NCI-H510A (cell line): ENCODE measurements at regions not wholly inside any gene's neighbourhood (a gene's known extent, or its start where the extent isn't known, plus 50 kb on each side); places are given as distances from the start of the nearest gene placed in this dataset.
"Not testable (repeated sequence)": the region's sequence is repeated elsewhere in the genome, so short reads cannot be mapped to it uniquely, and the experiment has no call there.

Experiments used
- DNase-seq: peaks from one replicate; lab custom pipeline; 2025; lab: John Stamatoyannopoulos, UW

- DNase-seq = no peak
Measured at GRCh38 chr2:193861557-193861956, 1666.8 kb upstream of the TMEFF2 start.

DNA sequence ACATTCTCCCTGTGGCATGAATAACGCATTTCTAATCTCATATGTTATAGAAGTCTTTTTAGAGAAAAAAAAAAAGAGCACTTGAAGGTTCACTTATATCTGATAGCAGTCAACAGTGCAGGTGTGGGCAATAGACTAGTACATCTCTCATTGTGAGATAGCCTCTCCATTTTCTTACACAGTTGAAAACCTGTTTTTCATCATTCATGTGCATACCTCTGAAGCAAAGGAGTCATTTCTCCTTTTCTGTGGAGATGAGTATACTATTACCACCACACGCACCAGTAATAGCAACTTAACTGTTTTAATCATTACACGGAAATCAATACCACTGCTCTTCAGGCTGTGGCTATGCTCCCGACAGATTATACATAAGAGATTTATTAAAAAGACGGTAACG lies 1653.3 kb upstream of the TMEFF2 start:
- DNase-seq = no peak

- no peak for DNase-seq
Measured at GRCh38 chr2:193847130-193847529, 1652.4 kb upstream of the TMEFF2 start.

GRCh38 chr2:193845604-193846003 lies 1650.9 kb upstream of the TMEFF2 start:
- DNase-seq = no peak

DNA sequence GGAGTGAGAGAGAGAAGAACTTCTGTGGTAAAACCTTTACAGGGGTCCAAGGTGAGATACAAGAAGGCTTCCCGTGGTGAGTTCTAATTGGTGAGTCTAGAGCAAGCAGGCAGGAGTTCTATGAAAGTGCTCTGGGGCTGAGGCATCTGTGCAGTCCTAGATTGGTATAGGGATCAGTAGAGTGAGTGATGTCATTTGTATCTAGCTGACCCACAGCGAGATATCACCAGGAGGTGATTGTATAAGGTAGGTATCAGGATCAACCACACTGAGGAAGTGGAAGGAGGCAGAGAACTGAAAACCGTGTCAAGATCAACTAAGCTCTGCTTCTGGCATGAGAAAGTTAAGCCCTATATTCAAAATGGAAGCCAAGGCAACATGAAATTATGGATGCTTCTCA lies 1648.9 kb upstream of the TMEFF2 start:
- no peak for DNase-seq

DNA sequence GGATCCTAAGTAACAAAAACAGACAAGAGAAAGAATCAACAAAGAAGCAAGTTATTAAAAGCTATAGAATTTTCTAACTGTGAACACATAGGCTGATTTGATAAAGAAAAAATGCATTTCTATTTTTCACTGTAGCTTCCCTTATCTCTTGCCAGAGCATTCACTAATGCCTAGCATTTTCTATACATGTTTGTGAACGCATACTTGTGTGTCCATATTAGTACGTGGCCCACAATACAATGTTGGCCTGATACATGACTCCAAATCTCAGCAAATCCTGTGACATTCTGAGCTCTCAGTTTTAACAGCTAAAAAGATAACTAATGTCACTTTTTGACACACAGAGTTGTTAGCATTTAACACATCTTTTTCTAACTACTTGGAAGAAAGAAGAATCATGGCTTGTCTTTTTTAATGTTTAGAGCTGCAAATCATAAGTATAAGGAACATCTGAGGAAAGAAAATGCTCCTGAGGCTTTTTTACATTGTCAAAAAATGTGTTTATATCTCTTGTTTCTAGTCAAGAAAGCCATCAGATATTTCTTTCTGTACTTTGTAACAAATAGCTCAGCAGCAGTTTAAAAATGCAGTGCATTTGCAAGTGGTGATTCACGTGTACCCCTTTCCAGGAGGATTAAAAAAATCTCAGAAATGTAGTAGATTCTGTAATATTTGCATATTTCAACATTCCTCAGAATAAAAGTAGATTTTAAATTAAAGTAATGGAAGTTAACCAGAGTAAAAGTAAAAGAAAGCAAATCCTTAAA lies 1646.8 kb upstream of the TMEFF2 start:
- DNase-seq = no peak

GRCh38 chr2:193837111-193837738 lies 1642.5 kb upstream of the TMEFF2 start:
- DNase-seq = no peak

GRCh38 chr2:193836424-193837006 lies 1641.8 kb upstream of the TMEFF2 start:
- DNase-seq = not testable (repeated sequence)

- not testable (repeated sequence) for DNase-seq
Measured at GRCh38 chr2:193833895-193834294, 1639.2 kb upstream of the TMEFF2 start.

- DNase-seq = no peak
Measured at GRCh38 chr2:193824474-193824873, 1629.7 kb upstream of the TMEFF2 start.

DNA sequence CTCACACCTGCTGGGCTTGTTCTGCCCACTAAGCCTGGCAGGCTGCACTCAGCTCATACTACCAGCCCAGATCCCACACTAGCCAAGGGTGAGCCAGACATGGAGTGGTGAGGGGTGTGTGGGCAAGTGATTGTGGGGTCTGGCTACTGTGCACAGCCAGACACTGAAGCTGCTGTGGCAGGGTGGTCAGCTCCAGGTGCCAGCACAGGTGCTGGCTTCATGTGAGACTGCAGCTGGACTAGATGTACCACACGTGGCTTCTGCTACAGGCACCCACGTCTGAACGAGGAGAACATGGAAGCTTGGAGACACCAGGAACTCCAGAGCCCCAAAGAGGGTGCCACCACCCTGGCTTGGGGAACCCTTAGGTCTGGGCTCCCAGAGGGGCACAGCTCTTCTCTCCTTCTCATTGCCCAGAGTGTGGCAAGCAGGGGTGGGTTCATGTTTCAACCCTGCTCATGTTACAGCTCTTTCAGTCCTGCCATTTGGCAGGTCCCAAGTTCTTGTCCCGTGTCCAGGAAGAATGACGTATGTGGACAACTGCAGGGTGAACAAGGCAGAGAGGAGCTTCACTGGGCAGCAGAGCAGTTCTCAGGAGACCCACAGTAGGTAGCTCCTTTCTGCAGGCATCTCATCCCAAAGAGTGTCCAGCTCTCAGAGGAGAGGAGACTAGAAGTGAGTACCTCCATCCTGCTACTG lies 1624.2 kb upstream of the TMEFF2 start:
- DNase-seq = no peak

- no peak for DNase-seq
Measured at GRCh38 chr2:193816008-193816407, 1621.3 kb upstream of the TMEFF2 start.

DNA sequence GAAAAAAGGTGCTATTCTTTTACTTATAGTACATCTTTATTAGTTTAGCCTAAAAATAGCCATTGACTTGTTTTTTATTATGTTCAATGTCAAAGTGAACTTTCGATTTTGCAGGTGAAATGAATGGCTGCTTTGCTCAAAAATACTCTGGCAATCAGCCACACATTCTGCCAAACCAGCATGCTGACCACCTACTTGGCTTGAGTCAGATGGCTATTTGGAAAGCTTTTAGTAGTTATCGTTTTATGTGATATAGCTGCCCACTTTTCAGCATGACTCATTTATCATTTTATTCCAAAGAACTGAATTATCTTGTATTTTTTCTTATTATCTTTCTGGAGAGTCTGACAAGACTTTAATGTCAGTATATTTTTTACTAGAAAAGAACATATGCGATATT lies 1615.8 kb upstream of the TMEFF2 start:
- no peak for DNase-seq

DNA sequence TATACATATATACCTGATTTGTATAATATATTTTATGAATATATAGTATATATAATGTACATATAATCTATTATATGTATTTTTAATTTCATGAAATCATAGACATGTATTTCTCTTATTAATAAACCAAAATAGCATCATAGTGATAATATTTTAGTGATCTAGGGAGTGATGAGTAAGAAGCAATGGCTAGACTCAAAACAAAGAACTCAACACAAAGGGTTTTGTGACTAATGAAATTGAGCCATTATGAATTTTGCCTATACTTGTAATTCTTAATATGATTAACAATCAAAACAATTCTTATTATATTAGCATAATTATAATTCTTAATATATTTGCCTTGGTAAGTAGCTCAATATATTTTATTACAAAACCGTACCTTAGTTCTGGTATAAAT lies 1614.1 kb upstream of the TMEFF2 start:
- no peak for DNase-seq

- DNase-seq = no peak
Measured at GRCh38 chr2:193806088-193806774, 1611.5 kb upstream of the TMEFF2 start.

- DNase-seq = no peak
Measured at GRCh38 chr2:193796847-193797246, 1602.1 kb upstream of the TMEFF2 start.

DNA sequence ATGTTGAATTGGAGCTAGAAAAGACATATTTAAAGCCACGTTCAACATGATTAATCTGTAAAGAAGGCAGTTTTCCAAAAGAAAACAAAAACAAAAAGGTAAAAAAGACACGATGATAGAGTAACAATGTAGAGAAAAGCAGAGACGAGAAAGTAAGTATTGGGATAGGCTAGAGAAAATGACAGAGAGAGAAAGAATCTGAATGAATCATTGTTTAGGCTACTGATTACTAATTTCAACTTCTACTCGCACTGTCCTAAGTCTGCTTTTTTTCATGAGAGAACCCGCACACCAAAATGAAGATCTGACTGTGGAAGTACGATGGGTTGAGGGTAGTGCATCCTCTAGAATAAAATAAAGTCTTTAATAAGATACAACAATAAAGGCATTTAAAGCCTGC lies 1599.2 kb upstream of the TMEFF2 start:
- DNase-seq = no peak

GRCh38 chr2:193783681-193784080 lies 1588.9 kb upstream of the TMEFF2 start:
- DNase-seq = no peak

- DNase-seq = no peak
Measured at GRCh38 chr2:193778293-193778692, 1583.6 kb upstream of the TMEFF2 start.

GRCh38 chr2:193776988-193777387 lies 1582.3 kb upstream of the TMEFF2 start:
- no peak for DNase-seq

DNA sequence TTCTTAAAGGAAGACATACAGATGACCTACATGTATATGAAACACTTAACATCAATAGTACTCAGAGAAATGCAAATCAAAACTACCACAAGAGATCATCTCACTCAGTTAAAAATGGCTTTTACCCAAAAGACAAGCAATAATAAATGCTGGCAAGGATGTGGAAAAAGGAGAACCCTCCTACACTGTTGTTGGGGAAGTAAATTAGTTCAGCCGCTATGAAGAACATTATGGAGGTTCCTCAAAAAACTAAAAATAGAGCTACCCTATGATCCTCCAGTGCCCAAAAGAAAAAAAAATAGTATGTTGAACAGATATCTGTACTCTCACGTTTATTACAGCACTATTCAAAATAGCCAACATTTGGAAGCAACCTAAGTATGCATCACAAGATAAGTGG lies 1579.4 kb upstream of the TMEFF2 start:
- DNase-seq = no peak

GRCh38 chr2:193751299-193751698 lies 1556.6 kb upstream of the TMEFF2 start:
- no peak for DNase-seq
